Gastrocnemius medialis (tissue), 4 donors: ENCODE measurements at regions not wholly inside any gene's neighbourhood (a gene's known extent, or its start where the extent isn't known, plus 50 kb on each side); places are given as distances from the start of the nearest gene placed in this dataset.

Source experiments
- CTCF ChIP-seq, 5 experiments: fragments of 450-650 bp in 3 of 5; fragments of 200-600 bp in 2 of 5; sonication (generic) in 2 of 5; IDR thresholded peaks in 4 of 5; conservative IDR thresholded peaks in 1 of 5; 1 replicate in 4 of 5; 2 replicates in 1 of 5; pipeline ENCODE4 v1.5.1; 2016 to 2019; ENCODE audit warnings: antibody characterized with exemption in 5 of 5, mild to moderate bottlenecking in 3 of 5, moderate library complexity in 3 of 5
- POLR2A ChIP-seq, 2 donors: fragments of 450-650 bp; IDR thresholded peaks; one replicate each; pipeline ENCODE4 v1.6.1; 2017; ENCODE audit warnings: antibody characterized with exemption in 2 of 2, mild to moderate bottlenecking in 2 of 2, moderate library complexity in 2 of 2

DNA sequence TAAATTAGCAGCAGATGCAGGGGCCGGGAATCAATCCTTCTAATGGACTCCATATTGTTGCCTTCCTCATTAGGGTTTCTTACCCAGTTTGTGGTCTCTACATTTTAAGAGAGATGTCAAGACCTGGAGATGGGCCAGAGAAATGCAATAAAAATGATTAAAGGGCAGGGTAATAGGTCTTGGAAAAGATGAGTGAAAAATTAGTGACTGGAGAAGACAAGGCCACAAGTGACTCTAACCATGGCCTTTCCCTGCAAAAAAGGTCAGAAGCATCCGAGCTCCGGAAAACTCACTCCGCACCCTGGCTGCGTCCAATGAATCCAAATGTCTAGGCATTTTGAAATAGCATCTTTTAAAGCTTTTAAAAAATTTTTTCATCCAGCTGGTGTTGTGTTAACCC is 152.8 kb downstream of the ARRDC4 start:
- TF ChIP-seq POLR2A (IDR thresholded peaks at IDR 0.05) (no peak), CTCF (IDR thresholded peaks at IDR 0.05 in 4 of 5, conservative IDR thresholded peaks at IDR 0.05 in 1 of 5) (no peak)
